ENCODE measurements at regions not wholly inside any gene's neighbourhood (a gene's known extent, or its start where the extent isn't known, plus 50 kb on each side); places are given as distances from the start of the nearest gene placed in this dataset.
"Not testable (repeated sequence)": the region's sequence is repeated elsewhere in the genome, so short reads cannot be mapped to it uniquely, and the experiment has no call there.

GRCh38 chr9:81455462-81456219 is 233.7 kb downstream of the TLE1 start:
- intact Hi-C loops (cut with DNase I): no loop called here
- no peak for DNase-seq (ENCODE audit: low spot score)

GRCh38 chr9:81445331-81445921 is 243.9 kb downstream of the TLE1 start:
- intact Hi-C loops (cut with DNase I): no loop called here
- DNase-seq (ENCODE audit: low spot score): no peak

- intact Hi-C loops (cut with DNase I): no loop called here
- DNase-seq (ENCODE audit: low spot score): no peak
Measured at GRCh38 chr9:81431641-81432040, 257.7 kb downstream of the TLE1 start.

GRCh38 chr9:81430727-81431126 is 258.6 kb downstream of the TLE1 start:
- intact Hi-C loops (cut with DNase I): no loop called here
- no peak for DNase-seq (ENCODE audit: low spot score)

GRCh38 chr9:81427870-81428269 is 261.5 kb downstream of the TLE1 start:
- intact Hi-C loops (cut with DNase I): no loop called here
- no peak for DNase-seq (ENCODE audit: low spot score)

DNA sequence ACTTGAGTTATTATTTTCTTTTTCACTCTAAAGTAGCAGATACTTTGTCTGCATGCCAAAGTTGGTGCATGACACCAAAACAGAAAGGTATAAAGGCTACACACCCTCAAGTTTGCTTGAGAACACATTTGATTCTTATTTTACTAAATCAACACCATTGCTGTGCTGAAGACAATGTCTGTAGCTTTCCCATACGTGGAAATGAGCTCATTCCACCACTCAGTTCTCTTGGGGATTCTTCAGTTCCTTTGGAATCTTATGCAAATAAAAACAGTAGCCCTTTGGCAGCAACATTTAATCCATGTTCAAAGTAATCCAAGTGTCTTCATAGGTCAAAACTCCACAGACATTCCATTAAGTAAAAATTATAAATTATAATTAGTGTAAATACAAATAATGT is 264.9 kb downstream of the TLE1 start:
- no peak for DNase-seq (ENCODE audit: low spot score)
- intact Hi-C loops (cut with DNase I): no loop called here

GRCh38 chr9:81423589-81424326 is 265.6 kb downstream of the TLE1 start:
- intact Hi-C loops (cut with DNase I): no loop called here

GRCh38 chr9:81421090-81421489 is 268.3 kb downstream of the TLE1 start:
- DNase-seq (ENCODE audit: low spot score); intact Hi-C loops (cut with DNase I): not testable (repeated sequence)

More at GRCh38 chr9:81423589-81424326, 265.6 kb downstream of the TLE1 start:
- DNase-seq (ENCODE audit: low spot score): no peak

DNA sequence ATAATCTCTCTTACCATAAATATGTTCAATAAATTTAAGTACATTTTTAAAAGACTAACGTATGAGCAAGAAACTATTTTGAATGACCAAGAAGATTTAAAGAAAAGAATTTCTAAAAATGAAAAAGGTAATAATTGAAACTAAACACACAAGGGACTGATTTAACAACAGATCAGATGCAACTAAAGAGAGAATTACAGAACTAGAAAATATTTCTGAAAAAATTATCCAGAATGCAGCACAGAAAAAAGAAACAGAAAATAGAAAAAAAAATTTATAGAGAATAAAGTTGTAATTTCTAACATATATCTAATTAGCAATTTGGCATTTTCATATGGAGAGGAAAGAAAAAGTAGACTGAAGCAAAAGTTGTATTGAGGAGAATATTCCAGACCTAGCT is 269.3 kb downstream of the TLE1 start:
- intact Hi-C loops (cut with DNase I): no loop called here
- DNase-seq (ENCODE audit: low spot score): no peak

- DNase-seq (ENCODE audit: low spot score): no peak
- intact Hi-C loops (cut with DNase I): no loop called here
Measured at GRCh38 chr9:81417941-81418340, 271.4 kb downstream of the TLE1 start.

DNA sequence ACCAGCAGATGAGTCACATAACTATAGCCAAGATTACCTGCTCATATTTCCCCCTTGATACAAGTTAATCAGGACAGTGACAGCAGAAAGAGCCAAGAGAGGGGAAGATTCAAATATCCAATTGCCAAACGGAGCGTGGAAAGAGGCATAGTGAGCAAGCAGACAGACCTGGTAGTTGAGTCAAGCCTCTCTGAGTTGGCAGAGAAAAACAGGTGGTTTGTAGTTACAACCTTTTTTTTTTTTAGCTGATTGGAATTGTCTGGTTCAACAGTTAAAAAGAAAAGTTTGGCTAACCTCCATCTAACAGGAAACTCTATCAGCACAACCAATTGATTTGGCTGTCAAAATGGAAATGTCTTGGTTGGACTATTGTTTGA is 272.1 kb downstream of the TLE1 start:
- intact Hi-C loops (cut with DNase I): no loop called here
- no peak for DNase-seq (ENCODE audit: low spot score)

DNA sequence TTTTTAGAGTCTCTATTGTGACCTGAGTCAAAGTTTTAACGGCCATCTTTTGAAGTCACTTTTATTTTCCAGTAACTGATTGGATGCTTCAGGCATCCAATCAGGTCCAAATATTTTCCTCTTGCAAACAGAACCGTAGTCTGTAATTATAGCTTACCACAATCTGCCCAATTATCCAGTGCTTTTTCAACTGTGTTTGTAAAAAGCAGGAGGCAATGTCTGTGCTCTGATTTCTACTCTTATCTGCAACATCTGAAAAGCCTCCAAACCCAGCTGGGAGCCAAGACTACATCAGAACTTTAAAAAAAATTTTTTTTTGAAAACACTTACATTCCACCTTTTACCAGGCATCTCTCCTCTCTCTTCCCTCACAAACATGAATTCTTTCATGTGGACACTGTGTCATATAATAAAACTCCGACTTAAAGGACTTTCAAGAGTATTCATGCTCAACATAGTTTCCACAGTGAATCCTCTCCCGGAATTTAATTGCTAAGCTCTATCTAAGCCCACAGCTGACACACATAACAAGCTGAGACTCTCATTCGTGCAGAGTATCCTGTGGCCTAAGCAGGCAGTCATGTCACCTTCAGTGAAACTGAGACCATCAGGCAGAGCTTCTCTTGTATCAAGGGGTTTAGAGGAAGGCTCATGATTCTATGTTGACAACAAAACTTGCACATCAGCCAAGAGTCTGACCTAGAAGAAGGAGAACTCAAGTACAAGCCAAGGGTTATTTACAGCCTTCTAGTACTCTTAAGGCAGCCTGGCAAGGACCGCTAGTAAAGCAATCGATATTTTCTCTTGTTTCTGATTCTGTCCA is 272.7 kb downstream of the TLE1 start:
- intact Hi-C loops (cut with DNase I): no loop called here
- DNase-seq (ENCODE audit: low spot score): no peak

- intact Hi-C loops (cut with DNase I): no loop called here
- no peak for DNase-seq (ENCODE audit: low spot score)
Measured at GRCh38 chr9:81414836-81415235, 274.5 kb downstream of the TLE1 start.

GRCh38 chr9:81411961-81412360 is 277.4 kb downstream of the TLE1 start:
- intact Hi-C loops (cut with DNase I): no loop called here
- DNase-seq (ENCODE audit: low spot score): no peak

- DNase-seq (ENCODE audit: low spot score): no peak
- intact Hi-C loops (cut with DNase I): no loop called here
Measured at GRCh38 chr9:81410201-81410600, 279.1 kb downstream of the TLE1 start.

- intact Hi-C loops (cut with DNase I): no loop called here
- DNase-seq (ENCODE audit: low spot score): no peak
Measured at GRCh38 chr9:81408951-81409350, 280.4 kb downstream of the TLE1 start.

- intact Hi-C loops (cut with DNase I): no loop called here
- no peak for DNase-seq (ENCODE audit: low spot score)
Measured at GRCh38 chr9:81404931-81405598, 284.3 kb downstream of the TLE1 start.

DNA sequence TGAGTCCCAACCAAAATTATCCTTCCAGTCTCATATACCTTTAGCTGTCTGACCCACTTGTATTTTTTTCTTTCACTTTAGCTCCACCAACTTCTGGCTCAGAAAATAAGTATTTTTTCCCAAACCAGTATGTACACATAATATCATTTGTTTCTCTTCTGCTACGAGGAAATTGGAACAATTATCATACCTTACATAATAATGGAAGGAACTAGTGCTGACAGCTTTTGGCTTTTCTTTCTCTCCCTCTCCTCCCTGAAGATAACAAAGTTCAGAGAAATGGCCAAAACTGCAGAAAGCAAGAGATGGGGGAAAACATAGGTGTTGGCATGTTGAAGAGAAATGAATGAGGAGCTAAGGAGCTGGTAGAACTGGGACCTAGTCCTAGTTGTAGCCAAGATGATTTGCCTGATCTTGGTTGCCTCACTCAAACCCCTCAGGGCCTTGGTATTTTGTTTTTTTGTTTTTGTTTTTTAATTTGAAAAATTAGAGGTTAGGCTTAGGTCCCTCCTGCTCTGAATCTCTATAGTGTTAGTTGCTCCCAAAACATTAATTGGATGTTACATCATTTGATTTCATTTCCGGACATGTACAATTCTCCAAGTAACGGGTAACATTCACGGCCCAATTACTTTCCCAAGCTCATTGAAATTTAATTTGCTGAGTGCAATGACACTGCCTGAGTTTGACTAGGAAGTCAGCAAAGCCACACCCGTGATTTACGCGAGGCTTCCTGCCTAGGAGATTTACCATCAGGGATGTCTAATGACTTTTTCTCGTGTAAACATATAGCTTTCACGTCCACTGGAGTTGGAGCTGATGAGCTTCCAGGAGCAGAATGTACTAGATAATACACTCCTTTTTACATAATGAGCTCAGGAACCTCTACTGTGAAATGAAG is 291.6 kb downstream of the TLE1 start:
- no peak for DNase-seq (ENCODE audit: low spot score)
- intact Hi-C loops (cut with DNase I): no loop called here
